ENCODE measurements at regions not wholly inside any gene's neighbourhood (a gene's known extent, or its start where the extent isn't known, plus 50 kb on each side); places are given as distances from the start of the nearest gene placed in this dataset.
"Not testable (repeated sequence)": the region's sequence is repeated elsewhere in the genome, so short reads cannot be mapped to it uniquely, and the experiment has no call there.

GRCh38 chr3:112699436-112699978 is 58.6 kb upstream of the CCDC80 start:
- Histone ChIP-seq H3K36me3 (no peaks in the 10 kb centered on the region), H3K9me3 (no peaks in the 10 kb centered on the region), H3K27me3 (no peaks in the 10 kb centered on the region), H3K4me1 (no peaks in the 10 kb centered on the region), H3K27ac (no peak overlapping the region), H3K4me3 (no peak overlapping the region)
- no peak for DNase-seq (ENCODE audit: low spot score in 2 of 2)
- TF ChIP-seq POLR2A (IDR thresholded peaks at IDR 0.05), result no peak
- TF ChIP-seq EP300 (IDR thresholded peaks at IDR 0.05), result no peak
- TF ChIP-seq CTCF (IDR thresholded peaks at IDR 0.05), result no peak
- 66 to 67% methylated on average over 4 of the region's 4 CpGs for WGBS, 2 donors

- not testable (repeated sequence) for H3K27me3 ChIP-seq
- 64 to 83% methylated on average over 2 of the region's 2 CpGs for WGBS, 2 donors
Measured at GRCh38 chr3:112698442-112698841, 57.5 kb upstream of the CCDC80 start.

GRCh38 chr3:112696244-112696643 is 55.3 kb upstream of the CCDC80 start:
- H3K27me3 ChIP-seq, H3K9me3 ChIP-seq: not testable (repeated sequence)
- 82 to 83% methylated on average over 3 of the region's 3 CpGs for WGBS, 2 donors

More at GRCh38 chr3:112698442-112698841, 57.5 kb upstream of the CCDC80 start:
- H3K4me3 ChIP-seq; DNase-seq (ENCODE audit: low spot score in 2 of 2); H3K27ac ChIP-seq; H3K36me3 ChIP-seq; H3K9me3 ChIP-seq; H3K4me1 ChIP-seq: not testable (repeated sequence)

GRCh38 chr3:112695377-112696108 is 54.6 kb upstream of the CCDC80 start:
- H3K27ac ChIP-seq; H3K36me3 ChIP-seq; H3K4me3 ChIP-seq; H3K27me3 ChIP-seq; H3K9me3 ChIP-seq; DNase-seq (ENCODE audit: low spot score in 2 of 2); H3K4me1 ChIP-seq: not testable (repeated sequence)
- 65 to 66% methylated on average over 3 of the region's 3 CpGs for WGBS, 2 donors

More at GRCh38 chr3:112696244-112696643, 55.3 kb upstream of the CCDC80 start:
- H3K4me3 ChIP-seq; H3K36me3 ChIP-seq; H3K27ac ChIP-seq; DNase-seq (ENCODE audit: low spot score in 2 of 2); H3K4me1 ChIP-seq: not testable (repeated sequence)

GRCh38 chr3:112694906-112695305 is 54.0 kb upstream of the CCDC80 start:
- H3K9me3 ChIP-seq; H3K27me3 ChIP-seq; H3K36me3 ChIP-seq; H3K4me3 ChIP-seq; H3K4me1 ChIP-seq; DNase-seq (ENCODE audit: low spot score in 2 of 2); H3K27ac ChIP-seq: not testable (repeated sequence)
- WGBS, 2 donors, result 91 to 94% methylated on average over 2 of the region's 2 CpGs

- WGBS, 2 donors, result 81 to 85% methylated on average over 4 of the region's 4 CpGs
- no peaks in the 10 kb centered on the region for H3K27me3 ChIP-seq
- DNase-seq (ENCODE audit: low spot score in 2 of 2), result no peak
- no peaks in the 10 kb centered on the region for H3K9me3 ChIP-seq
- H3K4me1 ChIP-seq, result no peaks in the 10 kb centered on the region
- no peaks in the 10 kb centered on the region for H3K36me3 ChIP-seq
- TF ChIP-seq POLR2A (IDR thresholded peaks at IDR 0.05), result no peak
- TF ChIP-seq CTCF (IDR thresholded peaks at IDR 0.05), result no peak
- TF ChIP-seq EP300 (IDR thresholded peaks at IDR 0.05), result no peak
- H3K27ac ChIP-seq, result no peak overlapping the region
- H3K4me3 ChIP-seq, result no peak overlapping the region
Measured at GRCh38 chr3:112693186-112693585, 52.2 kb upstream of the CCDC80 start.
